Peyer's patch (tissue), 4 donors: ENCODE measurements at regions not wholly inside any gene's neighbourhood (a gene's known extent, or its start where the extent isn't known, plus 50 kb on each side); places are given as distances from the start of the nearest gene placed in this dataset.

Source experiments
- CTCF ChIP-seq, 6 experiments: fragments of 450-650 bp in 4 of 6; fragments of 200-600 bp in 2 of 6; sonication (generic) in 1 of 6; IDR thresholded peaks; one replicate each; pipeline ENCODE4 v1.5.1; 2017 to 2019; ENCODE audit warnings: antibody characterized with exemption in 6 of 6, mild to moderate bottlenecking in 3 of 6, moderate library complexity in 1 of 6
- POLR2A ChIP-seq, 2 donors: fragments of 450-650 bp; IDR thresholded peaks; one replicate each; pipeline ENCODE4 v1.5.1; 2017; ENCODE audit warnings: antibody characterized with exemption in 2 of 2, mild to moderate bottlenecking in 2 of 2, moderate library complexity in 2 of 2

GRCh38 chr7:51455948-51456347, 139.3 kb upstream of the COBL start:
- TF ChIP-seq POLR2A (IDR thresholded peaks at IDR 0.05) (no peak), CTCF (IDR thresholded peaks at IDR 0.05) (no peak)
